ENCODE measurements at regions not wholly inside any gene's neighbourhood (a gene's known extent, or its start where the extent isn't known, plus 50 kb on each side); places are given as distances from the start of the nearest gene placed in this dataset.
"Not testable (repeated sequence)": the region's sequence is repeated elsewhere in the genome, so short reads cannot be mapped to it uniquely, and the experiment has no call there.

DNA sequence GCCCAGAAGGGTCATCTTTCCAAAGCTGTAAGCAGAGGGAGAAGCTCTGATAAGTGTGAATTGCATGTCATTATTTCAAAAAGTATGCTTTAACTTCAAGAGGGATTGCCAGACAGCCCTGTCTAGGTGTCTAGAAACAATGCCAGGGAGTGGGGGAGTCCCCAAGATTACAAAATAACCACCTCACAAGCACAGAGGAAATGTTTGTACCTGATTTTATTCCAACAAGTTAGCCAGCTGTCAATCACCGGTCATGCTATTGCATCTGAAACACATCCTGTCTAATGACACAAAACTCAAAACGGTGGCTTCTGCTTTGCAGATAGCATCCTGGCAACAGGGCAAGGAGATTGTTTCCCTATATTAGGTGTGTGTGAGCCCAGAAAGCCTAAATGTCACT, 154.2 kb upstream of the WWC1 start:
- H3K23ac ChIP-seq (ENCODE audit: low read length in 2 of 2), result no peak overlapping the region
- no peak overlapping the region for H2BK5ac ChIP-seq (ENCODE audit: low read depth, low read length, poor library complexity, severe bottlenecking)
- H3K4me2 ChIP-seq (ENCODE audit: low read length, poor library complexity, severe bottlenecking), result no peak overlapping the region
- no peaks in the 10 kb centered on the region for H3K36me3 ChIP-seq (ENCODE audit: control insufficient read depth in 1 of 2, insufficient read depth in 2 of 2, low read depth in 1 of 2, low read length in 2 of 2)
- H4K8ac ChIP-seq (ENCODE audit: low read length), result no peak overlapping the region
- no peak overlapping the region for H3K9ac ChIP-seq (ENCODE audit: low read length)
- no peak for DNase-seq
- no peak overlapping the region for H3K27ac ChIP-seq (ENCODE audit: low read length, poor library complexity, severe bottlenecking)
- H4K91ac ChIP-seq (ENCODE audit: low read length), result no peak overlapping the region
- no peak overlapping the region for H3K4me3 ChIP-seq (ENCODE audit: insufficient read depth in 1 of 2, low read depth in 1 of 2, low read length in 2 of 2)
- no peak overlapping the region for H2AK5ac ChIP-seq (ENCODE audit: low read length, severe bottlenecking)
- no peak overlapping the region for H2BK15ac ChIP-seq (ENCODE audit: low read depth, poor library complexity, severe bottlenecking)
- H3K14ac ChIP-seq (ENCODE audit: low read length in 2 of 2), result no peak overlapping the region
- no peak overlapping the region for H3K4ac ChIP-seq (ENCODE audit: low read depth in 1 of 2, low read length in 2 of 2)
- no peak overlapping the region for H3K18ac ChIP-seq (ENCODE audit: low read depth in 1 of 2, low read length in 2 of 2)
- H3K79me1 ChIP-seq (replicated peaks; ENCODE audit: low read length, poor library complexity, severe bottlenecking), result no peaks in the 10 kb centered on the region
- no peak overlapping the region for H2BK12ac ChIP-seq (ENCODE audit: low read length in 2 of 2)
- H3K4me1 ChIP-seq (ENCODE audit: control insufficient read depth, insufficient read depth, low read depth, low read length), result no peaks in the 10 kb centered on the region
- H2BK120ac ChIP-seq (ENCODE audit: low read depth, low read length), result no peak overlapping the region
- H2AFZ ChIP-seq (ENCODE audit: low read depth, low read length), result no peak overlapping the region
- 72% methylated on average over 2 of the region's 2 CpGs for WGBS
- H3K27me3 ChIP-seq (ENCODE audit: control insufficient read depth in 1 of 2, insufficient read depth in 1 of 2, low read length in 2 of 2), result peaks cover 0 to 17% of the 10 kb centered on the region in 2 experiments
- no peaks in the 10 kb centered on the region for H3K9me3 ChIP-seq (ENCODE audit: control insufficient read depth, low read length)

DNA sequence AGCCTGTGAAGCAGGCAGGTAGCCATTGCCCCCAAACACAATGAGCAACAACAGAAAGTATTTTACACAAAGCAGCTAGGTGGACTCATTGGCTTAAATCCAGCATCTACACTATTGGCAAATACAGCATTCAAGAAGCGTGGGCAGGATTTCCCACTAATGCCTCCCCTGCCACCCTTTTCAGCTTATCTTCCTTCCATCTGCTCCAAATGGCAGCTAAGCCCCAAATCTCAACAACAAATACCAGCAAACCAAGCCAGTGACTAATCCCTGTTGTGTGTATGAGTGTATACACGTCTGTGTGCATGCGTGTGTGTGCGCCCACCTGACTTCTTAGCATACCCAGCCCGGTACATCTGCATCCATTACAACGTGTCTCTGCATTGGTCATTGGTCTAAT, 151.2 kb upstream of the WWC1 start:
- Histone ChIP-seq H4K91ac (ENCODE audit: low read length) (no peak overlapping the region), H3K4me3 (ENCODE audit: insufficient read depth in 1 of 2, low read depth in 1 of 2, low read length in 2 of 2) (no peak overlapping the region), H3K27ac (ENCODE audit: low read length, poor library complexity, severe bottlenecking) (no peak overlapping the region), H3K36me3 (ENCODE audit: control insufficient read depth in 1 of 2, insufficient read depth in 2 of 2, low read depth in 1 of 2, low read length in 2 of 2) (no peaks in the 10 kb centered on the region), H3K14ac (ENCODE audit: low read length in 2 of 2) (no peak overlapping the region), H3K23ac (ENCODE audit: low read length in 2 of 2) (no peak overlapping the region), H2BK15ac (ENCODE audit: low read depth, poor library complexity, severe bottlenecking) (no peak overlapping the region), H3K79me1 (replicated peaks; ENCODE audit: low read length, poor library complexity, severe bottlenecking) (no peaks in the 10 kb centered on the region), H3K4ac (ENCODE audit: low read depth in 1 of 2, low read length in 2 of 2) (no peak overlapping the region), H4K8ac (ENCODE audit: low read length) (no peak overlapping the region), H2BK5ac (ENCODE audit: low read depth, low read length, poor library complexity, severe bottlenecking) (no peak overlapping the region), H3K9me3 (ENCODE audit: control insufficient read depth, low read length) (no peaks in the 10 kb centered on the region), H3K4me2 (ENCODE audit: low read length, poor library complexity, severe bottlenecking) (no peak overlapping the region), H2AK5ac (ENCODE audit: low read length, severe bottlenecking) (no peak overlapping the region), H3K18ac (ENCODE audit: low read depth in 1 of 2, low read length in 2 of 2) (no peak overlapping the region), H2AFZ (ENCODE audit: low read depth, low read length) (no peak overlapping the region), H3K27me3 (ENCODE audit: control insufficient read depth in 1 of 2, insufficient read depth in 1 of 2, low read length in 2 of 2) (peaks cover 0 to 17% of the 10 kb centered on the region in 2 experiments), H3K4me1 (ENCODE audit: control insufficient read depth, insufficient read depth, low read depth, low read length) (no peaks in the 10 kb centered on the region), H2BK120ac (ENCODE audit: low read depth, low read length) (no peak overlapping the region), H3K9ac (ENCODE audit: low read length) (no peak overlapping the region), H2BK12ac (ENCODE audit: low read length in 2 of 2) (no peak overlapping the region)
- 92% methylated on average over 6 of the region's 6 CpGs for WGBS
- DNase-seq, result no peak

DNA sequence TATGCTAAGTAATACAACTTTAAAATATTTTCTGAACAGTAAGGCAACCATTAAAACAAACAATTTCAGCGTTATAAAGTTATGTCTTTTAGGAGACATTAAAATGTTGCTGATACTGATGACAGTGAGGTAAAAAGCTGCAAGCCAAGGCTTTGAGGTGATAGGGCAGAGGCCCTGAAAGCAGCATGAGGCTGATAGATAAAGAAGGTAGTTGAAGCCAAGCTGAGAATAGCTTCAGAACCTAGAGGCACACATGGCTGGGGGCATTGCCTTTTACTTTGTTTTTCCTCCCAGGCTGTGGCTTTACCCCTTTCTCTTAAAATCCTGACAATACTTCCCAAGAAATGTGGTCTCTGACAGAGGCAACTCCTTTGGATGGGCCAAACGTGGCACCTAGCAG, 149.0 kb upstream of the WWC1 start:
- Histone ChIP-seq H3K4me3 (ENCODE audit: insufficient read depth in 1 of 2, low read depth in 1 of 2, low read length in 2 of 2) (no peak overlapping the region), H2BK12ac (ENCODE audit: low read length in 2 of 2) (no peak overlapping the region), H4K91ac (ENCODE audit: low read length) (no peak overlapping the region), H3K9me3 (ENCODE audit: control insufficient read depth, low read length) (no peaks in the 10 kb centered on the region), H3K27me3 (ENCODE audit: control insufficient read depth in 1 of 2, insufficient read depth in 1 of 2, low read length in 2 of 2) (peaks cover 0 to 19% of the 10 kb centered on the region in 2 experiments), H3K27ac (ENCODE audit: low read length, poor library complexity, severe bottlenecking) (no peak overlapping the region), H3K4ac (ENCODE audit: low read depth in 1 of 2, low read length in 2 of 2) (no peak overlapping the region), H3K79me1 (replicated peaks; ENCODE audit: low read length, poor library complexity, severe bottlenecking) (no peaks in the 10 kb centered on the region), H2BK15ac (ENCODE audit: low read depth, poor library complexity, severe bottlenecking) (no peak overlapping the region), H2BK120ac (ENCODE audit: low read depth, low read length) (no peak overlapping the region), H4K8ac (ENCODE audit: low read length) (no peak overlapping the region), H2AFZ (ENCODE audit: low read depth, low read length) (no peak overlapping the region), H3K4me1 (ENCODE audit: control insufficient read depth, insufficient read depth, low read depth, low read length) (no peaks in the 10 kb centered on the region), H3K23ac (ENCODE audit: low read length in 2 of 2) (no peak overlapping the region), H3K9ac (ENCODE audit: low read length) (no peak overlapping the region), H2AK5ac (ENCODE audit: low read length, severe bottlenecking) (no peak overlapping the region), H3K18ac (ENCODE audit: low read depth in 1 of 2, low read length in 2 of 2) (no peak overlapping the region), H3K36me3 (ENCODE audit: control insufficient read depth in 1 of 2, insufficient read depth in 2 of 2, low read depth in 1 of 2, low read length in 2 of 2) (no peaks in the 10 kb centered on the region), H3K14ac (ENCODE audit: low read length in 2 of 2) (no peak overlapping the region), H3K4me2 (ENCODE audit: low read length, poor library complexity, severe bottlenecking) (no peak overlapping the region), H2BK5ac (ENCODE audit: low read depth, low read length, poor library complexity, severe bottlenecking) (no peak overlapping the region)
- no peak for DNase-seq
- 48% methylated on average over 2 of the region's 2 CpGs for WGBS

DNA sequence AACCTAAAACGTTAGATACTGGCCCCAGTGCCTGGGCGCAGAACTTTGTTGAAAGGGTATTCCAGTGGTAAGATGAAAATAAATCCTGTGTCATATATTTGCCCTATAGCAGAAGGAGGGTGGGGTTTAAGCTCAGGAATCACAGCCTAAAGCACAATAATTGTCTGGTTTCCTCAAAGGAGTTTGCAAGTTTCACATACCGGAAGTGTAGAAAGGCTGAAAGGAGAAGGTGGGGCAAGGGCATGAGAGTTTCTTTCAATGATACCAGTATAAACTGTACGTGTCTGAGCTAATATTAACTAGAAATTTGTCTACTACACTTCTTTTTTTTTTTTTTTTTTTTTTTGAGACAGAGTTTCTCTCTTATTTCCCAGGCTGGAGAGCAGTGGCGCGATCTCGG, 147.9 kb upstream of the WWC1 start:
- H2AK5ac ChIP-seq (ENCODE audit: low read length, severe bottlenecking); H3K4me1 ChIP-seq (ENCODE audit: control insufficient read depth, insufficient read depth, low read depth, low read length): not testable (repeated sequence)

More for the DNA sequence above, 147.9 kb upstream of the WWC1 start:
- H3K4me3 ChIP-seq (ENCODE audit: insufficient read depth in 1 of 2, low read depth in 1 of 2, low read length in 2 of 2); H3K79me1 ChIP-seq (replicated peaks; ENCODE audit: low read length, poor library complexity, severe bottlenecking); H2BK15ac ChIP-seq (ENCODE audit: low read depth, poor library complexity, severe bottlenecking); H3K36me3 ChIP-seq (ENCODE audit: control insufficient read depth in 1 of 2, insufficient read depth in 2 of 2, low read depth in 1 of 2, low read length in 2 of 2); H3K9ac ChIP-seq (ENCODE audit: low read length); H2BK5ac ChIP-seq (ENCODE audit: low read depth, low read length, poor library complexity, severe bottlenecking); H4K8ac ChIP-seq (ENCODE audit: low read length); H3K18ac ChIP-seq (ENCODE audit: low read depth in 1 of 2, low read length in 2 of 2); H3K23ac ChIP-seq (ENCODE audit: low read length in 2 of 2); H4K91ac ChIP-seq (ENCODE audit: low read length); H2BK120ac ChIP-seq (ENCODE audit: low read depth, low read length); H3K4me2 ChIP-seq (ENCODE audit: low read length, poor library complexity, severe bottlenecking); H3K27ac ChIP-seq (ENCODE audit: low read length, poor library complexity, severe bottlenecking); H3K9me3 ChIP-seq (ENCODE audit: control insufficient read depth, low read length); H3K14ac ChIP-seq (ENCODE audit: low read length in 2 of 2); H2BK12ac ChIP-seq (ENCODE audit: low read length in 2 of 2); H3K4ac ChIP-seq (ENCODE audit: low read depth in 1 of 2, low read length in 2 of 2); H2AFZ ChIP-seq (ENCODE audit: low read depth, low read length); DNase-seq: not testable (repeated sequence)
- over 99% methylated on average over 5 of the region's 7 CpGs for WGBS
- peaks cover 0 to 26% of the 10 kb centered on the region in 2 experiments for H3K27me3 ChIP-seq (ENCODE audit: control insufficient read depth in 1 of 2, insufficient read depth in 1 of 2, low read length in 2 of 2)
